MM.1S (cell line): ENCODE measurements at regions not wholly inside any gene's neighbourhood (a gene's known extent, or its start where the extent isn't known, plus 50 kb on each side); places are given as distances from the start of the nearest gene placed in this dataset.

Experiments used
- CTCF ChIP-seq: fragments of 300-600 bp; sonication (generic); IDR thresholded peaks from 2 replicates; pipeline ENCODE4 v1.5.1; 2016; ENCODE audit warnings: antibody characterized with exemption, low read length, mixed read lengths
- EZH2 ChIP-seq: fragments of 300-600 bp; sonication (generic); optimal IDR thresholded peaks from 2 replicates; pipeline ENCODE3; 2017; ENCODE audit warnings: low read depth, mild to moderate bottlenecking, antibody characterized with exemption, low read length, mixed read lengths

DNA sequence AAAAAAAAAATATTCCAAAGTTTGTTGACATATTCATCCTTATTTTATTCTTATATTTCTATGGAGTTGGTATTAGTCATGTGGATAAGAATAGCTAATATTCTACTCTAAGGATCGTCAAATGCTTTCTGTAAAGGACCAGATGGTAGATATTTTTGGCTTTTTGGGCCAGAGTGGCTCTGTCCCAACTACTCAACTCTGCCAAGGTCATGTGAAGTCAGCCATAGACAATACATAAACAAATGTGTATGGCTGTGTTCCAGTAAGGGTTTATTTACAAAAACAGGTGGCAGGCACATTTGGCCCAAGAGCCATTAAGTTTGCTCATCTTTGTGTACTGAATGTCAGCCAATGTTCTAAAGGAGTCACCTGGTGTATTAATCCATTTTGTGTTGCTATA, 131.8 kb downstream of the TBX5 start:
- no peak for TF ChIP-seq CTCF
- TF ChIP-seq EZH2: no peak
